ENCODE measurements at regions not wholly inside any gene's neighbourhood (a gene's known extent, or its start where the extent isn't known, plus 50 kb on each side); places are given as distances from the start of the nearest gene placed in this dataset.

GRCh38 chr5:74442466-74442865, 198.1 kb downstream of the ENC1 start (continued):
- TF ChIP-seq MAX (IDR thresholded peaks at IDR 0.05; ENCODE audit: low read depth, low read length) (no peak), USF2 (IDR thresholded peaks at IDR 0.05; ENCODE audit: borderline replicate concordance, low read depth, low read length) (no peak), RAD21 (IDR thresholded peaks at IDR 0.05; ENCODE audit: insufficient read depth, low read depth, low read length) (no peak), PBX3 (IDR thresholded peaks at IDR 0.05; ENCODE audit: insufficient replicate concordance, low read depth, low read length) (no peak), BCL3 (IDR thresholded peaks at IDR 0.05; ENCODE audit: borderline replicate concordance, insufficient read depth, low read depth, low read length, poor library complexity, severe bottlenecking) (no peak)

GRCh38 chr5:74441616-74442015, 198.9 kb downstream of the ENC1 start:
- ChIA-PET CTCF (interaction anchor here (1.5 kb wide), 1 partner anchor 22 kb away, joined by 3 read pairs; no protein-coding TSS in a partner anchor), POLR2A (interaction anchor here (1.0 kb wide), 1 partner anchor 9 kb away, joined by 3 read pairs; no protein-coding TSS in a partner anchor)
- intact Hi-C loops (cut with micrococcal nuclease; ENCODE audit: unreplicated experiment) = no loop called here
- TF ChIP-seq PBX3 (IDR thresholded peaks at IDR 0.05; ENCODE audit: insufficient replicate concordance, low read depth, low read length) (no peak), TBL1XR1 (IDR thresholded peaks at IDR 0.05; ENCODE audit: low read depth, low read length) (no peak), BCL3 (IDR thresholded peaks at IDR 0.05; ENCODE audit: borderline replicate concordance, insufficient read depth, low read depth, low read length, poor library complexity, severe bottlenecking) (no peak), E4F1 (IDR thresholded peaks at IDR 0.05; ENCODE audit: borderline replicate concordance, partially characterized antibody) (no peak), SUZ12 (IDR thresholded peaks at IDR 0.05; ENCODE audit: unreplicated experiment) (no peak), STAT1 (conservative IDR thresholded peaks at IDR 0.05) (no peak)

More at GRCh38 chr5:74441616-74442015, 198.9 kb downstream of the ENC1 start:
- Histone ChIP-seq H3K9me3 (replicated peaks; ENCODE audit: control insufficient read depth, insufficient read depth, low read length) (no peaks in the 10 kb centered on the region; the same call in 2 of the 3 replicates), H4K20me1 (ENCODE audit: control insufficient read depth, insufficient read depth) (no peaks in the 10 kb centered on the region), H3K9ac (ENCODE audit: control insufficient read depth, insufficient read depth, low read length) (no peak overlapping the region), H3K4me2 (ENCODE audit: control insufficient read depth, insufficient read depth) (no peak overlapping the region), H3K27me3 (replicated peaks in 1 of 2; ENCODE audit: control insufficient read depth in 2 of 2, insufficient read depth in 2 of 2, low read length in 1 of 2) (no peaks in the 10 kb centered on the region), H3K36me3 (ENCODE audit: control insufficient read depth in 2 of 2, insufficient read depth in 2 of 2, low read length in 1 of 2) (no peaks in the 10 kb centered on the region), H3K27ac (ENCODE audit: control insufficient read depth, insufficient read depth) (no peak overlapping the region), H3K79me2 (ENCODE audit: control insufficient read depth, insufficient read depth, low read length) (no peaks in the 10 kb centered on the region), H2AFZ (ENCODE audit: control insufficient read depth, low read depth, low read length) (no peak overlapping the region), H3K4me1 (ENCODE audit: control insufficient read depth, insufficient read depth, low read length) (no peaks in the 10 kb centered on the region), H3K4me3 (no peak overlapping the region)
- no peak for DNase-seq (ENCODE audit: low read depth, low spot score)
- SMC1A ChIA-PET (ENCODE audit: uncharacterized antibody, unreplicated experiment) = interaction anchor here (0.6 to 1.7 kb wide), 4 partner anchors 10 to 97 kb away, joined by 3 to 5 read pairs (median 4); no protein-coding TSS in a partner anchor
- WGBS (ENCODE audit: insufficient coverage, insufficient replicate concordance, low lambda C conversion rate, missing lambda C conversion rate) = 74% methylated on average over 5 of the region's 5 CpGs
- RAD21 ChIA-PET (ENCODE audit: unreplicated experiment) = no interaction called here
- FAIRE-seq = no peak
- in situ Hi-C loops (cut with MboI) = no loop called here
- ATAC-seq = no peak
- no TSS peak for BruUV-seq (replicated peaks)
